ELR (cell line): ENCODE measurements at regions not wholly inside any gene's neighbourhood (a gene's known extent, or its start where the extent isn't known, plus 50 kb on each side); places are given as distances from the start of the nearest gene placed in this dataset.

Experiments
- DNase-seq: peaks from one replicate; pipeline ENCODE4 v3.0.0-alpha.2; 2015; ENCODE audit warnings: low read depth

DNA sequence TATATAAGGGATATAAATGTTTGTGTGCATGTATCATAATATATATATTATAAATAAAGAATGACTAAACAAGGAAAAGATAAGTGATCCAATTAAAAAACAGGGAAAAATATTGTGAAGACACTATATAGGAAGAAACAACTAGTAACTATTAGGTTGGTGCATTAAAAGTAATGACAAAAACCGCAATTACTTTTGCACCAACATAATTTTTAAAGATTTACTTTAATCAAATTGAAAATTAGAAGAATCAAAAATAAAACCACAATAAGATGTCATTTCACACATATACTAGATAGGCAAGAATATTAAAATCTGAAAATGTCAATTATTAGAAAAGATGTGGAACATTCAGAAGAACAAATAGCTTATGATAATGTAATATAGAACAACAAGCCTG lies 595.9 kb downstream of the KCNJ3 start:
- no peak for DNase-seq

GRCh38 chr2:155281907-155282306 lies 583.4 kb downstream of the KCNJ3 start:
- DNase-seq, result no peak

DNA sequence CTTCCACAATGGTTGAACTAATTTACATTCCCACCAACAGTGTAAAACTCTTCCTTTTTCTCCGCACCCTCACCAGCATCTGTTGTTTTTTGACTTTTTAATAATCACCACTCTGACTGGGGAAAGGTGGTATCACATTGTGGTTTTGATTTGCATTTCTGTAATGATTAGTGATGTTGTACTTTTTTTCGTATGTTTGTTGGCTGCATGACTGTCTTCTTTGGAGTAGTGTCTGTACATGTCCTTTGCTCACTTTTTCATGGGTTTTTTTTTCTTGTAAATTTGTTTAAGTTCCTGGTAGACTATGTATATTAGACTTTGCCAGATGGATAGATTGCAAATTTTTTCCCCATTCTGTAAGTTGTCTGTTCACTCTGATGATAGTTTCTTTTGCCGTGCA lies 574.8 kb downstream of the KCNJ3 start:
- no peak for DNase-seq

DNA sequence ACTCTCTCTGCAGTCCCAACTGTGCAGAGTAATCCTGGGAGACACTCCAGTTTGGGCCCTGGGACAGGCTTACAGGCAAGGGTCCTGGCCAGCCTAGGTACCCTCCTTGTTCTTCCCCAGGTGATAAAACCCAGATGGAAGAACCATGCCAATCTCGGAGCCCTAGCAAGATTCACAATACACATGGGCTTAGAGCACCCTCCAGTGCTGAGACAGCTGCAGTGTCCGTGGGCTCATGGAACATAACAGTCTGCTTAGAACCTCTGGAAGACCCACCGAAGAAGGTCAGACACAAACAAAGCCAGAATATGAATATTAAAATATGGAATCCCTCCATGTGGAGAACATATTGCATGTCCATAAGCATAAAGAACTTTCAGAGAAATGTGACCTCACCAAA lies 568.1 kb downstream of the KCNJ3 start:
- no peak for DNase-seq

- DNase-seq, result no peak
These were observed 567.6 kb downstream of the KCNJ3 start for GRCh38 chr2:155266109-155266508.

GRCh38 chr2:155256803-155257202 lies 558.3 kb downstream of the KCNJ3 start:
- no peak for DNase-seq

DNA sequence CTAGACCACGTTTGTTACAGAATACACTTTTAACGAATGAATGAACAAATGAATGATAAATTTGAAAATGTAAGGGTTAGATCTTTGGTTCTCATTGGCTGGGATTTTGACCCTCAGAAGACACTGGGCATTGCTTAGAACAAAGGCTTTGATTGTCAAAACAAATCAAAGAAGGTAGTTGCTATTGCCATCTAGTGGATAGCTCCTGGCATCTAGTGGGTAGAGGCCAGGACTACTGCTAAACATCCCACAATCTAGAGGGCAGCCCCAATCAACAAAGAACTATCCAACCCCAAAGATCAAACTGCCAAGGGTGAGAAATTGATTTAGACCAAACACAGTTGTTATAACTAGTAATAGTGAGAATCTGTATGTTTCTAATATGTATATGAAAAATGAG lies 552.3 kb downstream of the KCNJ3 start:
- DNase-seq, result no peak

DNA sequence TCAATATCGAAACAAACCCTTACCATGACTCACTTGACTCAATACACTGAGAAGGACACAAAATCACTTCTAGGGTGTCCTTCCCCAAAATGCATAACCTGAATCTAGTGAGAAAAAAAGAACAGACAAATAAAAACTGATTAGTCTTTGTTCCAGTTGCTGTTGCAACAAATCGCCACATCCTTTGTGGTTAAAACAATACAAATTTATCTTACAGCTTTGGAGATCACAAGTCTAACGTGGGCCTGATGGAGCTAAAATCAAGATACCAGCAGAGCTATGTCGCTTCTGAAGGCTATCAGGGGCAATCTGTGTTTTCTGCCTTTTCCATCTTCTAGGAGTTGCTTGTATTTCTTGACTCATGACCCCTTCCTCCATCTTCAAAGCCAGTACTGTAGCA lies 541.7 kb downstream of the KCNJ3 start:
- DNase-seq, result no peak

DNA sequence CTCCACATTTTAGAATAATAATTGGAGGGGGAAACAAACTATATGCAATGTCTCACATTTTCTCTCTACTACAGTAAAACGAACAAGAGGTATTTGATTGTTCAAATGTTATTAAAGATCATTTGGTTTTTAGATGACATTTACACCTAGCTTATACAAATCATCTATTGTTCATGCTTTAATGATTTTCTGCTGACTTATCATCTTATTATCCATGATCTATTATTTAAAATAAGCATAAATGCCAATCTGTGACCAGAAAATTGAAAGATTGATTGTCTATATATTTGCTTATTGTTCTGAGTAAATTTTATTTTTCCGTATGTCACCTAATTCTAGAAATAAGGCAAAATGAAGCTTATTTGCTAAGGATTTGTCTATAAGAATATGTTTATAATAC lies 537.2 kb downstream of the KCNJ3 start:
- no peak for DNase-seq

DNA sequence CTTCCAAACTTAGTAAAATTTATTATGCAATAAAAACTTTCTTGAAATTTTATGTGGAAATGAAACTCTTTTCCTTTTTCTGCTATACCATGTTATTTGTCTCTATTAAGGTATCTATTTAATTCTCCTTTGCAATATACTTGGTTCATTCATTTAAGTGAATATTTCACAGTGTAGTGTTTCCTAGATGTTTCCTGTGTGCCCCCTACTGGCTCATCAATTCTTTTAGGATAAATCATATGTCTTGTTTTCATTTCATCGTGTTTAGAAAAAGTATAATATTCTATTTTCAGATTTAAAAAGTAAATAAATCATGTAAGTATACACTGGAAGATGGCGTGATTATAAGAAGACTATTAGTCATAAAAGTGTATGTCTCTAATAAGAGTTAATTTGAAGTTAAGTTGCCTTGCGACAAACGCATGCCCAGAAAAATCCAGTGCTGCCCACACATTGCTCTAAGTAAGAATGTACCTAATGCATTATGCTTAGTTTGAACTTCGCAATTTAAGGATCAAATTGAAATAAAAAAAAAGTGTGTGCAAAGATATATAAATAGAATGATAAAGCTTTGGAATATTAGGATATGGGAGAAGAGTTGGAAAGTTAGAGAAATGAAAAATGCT lies 525.4 kb downstream of the KCNJ3 start:
- DNase-seq, result peak; percentile 0

DNA sequence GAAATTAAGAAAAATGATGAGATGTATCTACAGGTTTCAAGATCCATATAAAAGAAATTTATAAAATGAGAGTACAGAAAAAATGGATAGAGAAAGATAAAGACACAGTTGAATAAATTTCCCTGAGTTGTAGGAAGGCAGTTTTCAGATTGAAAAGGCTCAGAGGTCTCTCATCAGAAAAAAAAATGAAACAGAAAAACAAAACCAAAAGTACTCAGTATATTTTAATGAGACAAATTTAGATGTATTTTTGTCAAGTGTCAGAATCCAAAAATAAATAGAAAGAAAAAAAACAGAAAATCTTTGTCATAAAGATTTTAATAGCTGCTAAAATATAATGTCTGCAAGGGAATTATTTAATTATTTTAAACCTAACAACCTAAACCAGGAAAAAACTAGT lies 520.5 kb downstream of the KCNJ3 start:
- no peak for DNase-seq

- DNase-seq, result no peak
These were observed 519.9 kb downstream of the KCNJ3 start for GRCh38 chr2:155218292-155218924.

- DNase-seq, result no peak
These were observed 516.7 kb downstream of the KCNJ3 start for GRCh38 chr2:155215037-155215707.

GRCh38 chr2:155209696-155210450 lies 511.4 kb downstream of the KCNJ3 start:
- no peak for DNase-seq

GRCh38 chr2:155203178-155203577 lies 504.7 kb downstream of the KCNJ3 start:
- DNase-seq, result no peak

- DNase-seq, result no peak
These were observed 502.3 kb downstream of the KCNJ3 start for GRCh38 chr2:155200753-155201152.

- DNase-seq, result no peak
These were observed 491.8 kb downstream of the KCNJ3 start for GRCh38 chr2:155190342-155190741.

GRCh38 chr2:155178921-155179320 lies 480.4 kb downstream of the KCNJ3 start:
- DNase-seq, result no peak

- DNase-seq, result no peak
These were observed 477.9 kb downstream of the KCNJ3 start for GRCh38 chr2:155176345-155176744.

GRCh38 chr2:155169317-155169716 lies 470.8 kb downstream of the KCNJ3 start:
- no peak for DNase-seq

DNA sequence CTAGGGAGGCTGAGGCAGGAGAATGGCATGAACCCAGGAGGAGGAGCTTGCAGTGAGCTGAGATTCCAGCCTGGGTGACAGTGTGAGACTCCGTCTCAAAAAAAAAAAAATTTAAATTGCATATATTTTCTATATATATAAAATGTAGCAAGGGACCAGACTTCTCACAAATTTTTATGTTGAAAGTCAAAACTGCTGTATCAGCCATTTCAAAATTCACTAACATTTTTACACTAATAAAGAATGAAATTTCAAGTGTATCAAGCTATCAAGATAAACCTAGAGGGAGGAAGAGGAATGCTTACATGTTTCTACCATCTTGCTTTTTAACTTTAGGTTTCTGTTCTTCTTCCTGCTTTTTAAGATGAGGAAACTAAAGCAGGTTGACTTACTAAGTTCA lies 464.0 kb downstream of the KCNJ3 start:
- no peak for DNase-seq

GRCh38 chr2:155161314-155161713 lies 462.8 kb downstream of the KCNJ3 start:
- no peak for DNase-seq

GRCh38 chr2:155157711-155158110 lies 459.2 kb downstream of the KCNJ3 start:
- no peak for DNase-seq
